ENCODE measurements at regions not wholly inside any gene's neighbourhood (a gene's known extent, or its start where the extent isn't known, plus 50 kb on each side); places are given as distances from the start of the nearest gene placed in this dataset.

- H3K27ac ChIP-seq (ENCODE audit: low read depth, low read length, poor library complexity, severe bottlenecking), result no peak overlapping the region
- no peak overlapping the region for H3K4me3 ChIP-seq (ENCODE audit: low read depth, low read length, poor library complexity, severe bottlenecking)
- H3K4me1 ChIP-seq (ENCODE audit: insufficient read depth, low read length, poor library complexity, severe bottlenecking), result no peaks in the 10 kb centered on the region
- H3K27me3 ChIP-seq (replicated peaks; ENCODE audit: insufficient read depth, low read depth, low read length, poor library complexity), result no peaks in the 10 kb centered on the region
- H3K9me3 ChIP-seq (ENCODE audit: low read depth, low read length, poor library complexity, severe bottlenecking), result no peaks in the 10 kb centered on the region
- BruUV-seq (replicated peaks), result no TSS peak
- DNase-seq (ENCODE audit: low spot score), result no peak
- ChIA-PET CTCF (no interaction called here), POLR2A (ENCODE audit: low non-redundant PET) (interaction anchor here (0.6 kb wide), 1 partner anchor 252 kb away, joined by 5 read pairs; no protein-coding TSS in a partner anchor)
- intact Hi-C loops (cut with micrococcal nuclease; ENCODE audit: unreplicated experiment), result no loop called here
- TF ChIP-seq EZH2 (IDR thresholded peaks at IDR 0.05; ENCODE audit: borderline replicate concordance, low read depth, low read length, poor library complexity, severe bottlenecking), result no peak
- TF ChIP-seq, protein P1, sequence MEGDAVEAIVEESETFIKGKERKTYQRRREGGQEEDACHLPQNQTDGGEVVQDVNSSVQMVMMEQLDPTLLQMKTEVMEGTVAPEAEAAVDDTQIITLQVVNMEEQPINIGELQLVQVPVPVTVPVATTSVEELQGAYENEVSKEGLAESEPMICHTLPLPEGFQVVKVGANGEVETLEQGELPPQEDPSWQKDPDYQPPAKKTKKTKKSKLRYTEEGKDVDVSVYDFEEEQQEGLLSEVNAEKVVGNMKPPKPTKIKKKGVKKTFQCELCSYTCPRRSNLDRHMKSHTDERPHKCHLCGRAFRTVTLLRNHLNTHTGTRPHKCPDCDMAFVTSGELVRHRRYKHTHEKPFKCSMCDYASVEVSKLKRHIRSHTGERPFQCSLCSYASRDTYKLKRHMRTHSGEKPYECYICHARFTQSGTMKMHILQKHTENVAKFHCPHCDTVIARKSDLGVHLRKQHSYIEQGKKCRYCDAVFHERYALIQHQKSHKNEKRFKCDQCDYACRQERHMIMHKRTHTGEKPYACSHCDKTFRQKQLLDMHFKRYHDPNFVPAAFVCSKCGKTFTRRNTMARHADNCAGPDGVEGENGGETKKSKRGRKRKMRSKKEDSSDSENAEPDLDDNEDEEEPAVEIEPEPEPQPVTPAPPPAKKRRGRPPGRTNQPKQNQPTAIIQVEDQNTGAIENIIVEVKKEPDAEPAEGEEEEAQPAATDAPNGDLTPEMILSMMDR (conservative IDR thresholded peaks at IDR 0.05; ENCODE audit: low read depth, low read length), result no peak
- H3K36me3 ChIP-seq (ENCODE audit: insufficient read depth, low read length, poor library complexity, severe bottlenecking), result no peaks in the 10 kb centered on the region
Measured at GRCh38 chr15:95929232-95929846, 401.2 kb upstream of the NR2F2 start.

DNA sequence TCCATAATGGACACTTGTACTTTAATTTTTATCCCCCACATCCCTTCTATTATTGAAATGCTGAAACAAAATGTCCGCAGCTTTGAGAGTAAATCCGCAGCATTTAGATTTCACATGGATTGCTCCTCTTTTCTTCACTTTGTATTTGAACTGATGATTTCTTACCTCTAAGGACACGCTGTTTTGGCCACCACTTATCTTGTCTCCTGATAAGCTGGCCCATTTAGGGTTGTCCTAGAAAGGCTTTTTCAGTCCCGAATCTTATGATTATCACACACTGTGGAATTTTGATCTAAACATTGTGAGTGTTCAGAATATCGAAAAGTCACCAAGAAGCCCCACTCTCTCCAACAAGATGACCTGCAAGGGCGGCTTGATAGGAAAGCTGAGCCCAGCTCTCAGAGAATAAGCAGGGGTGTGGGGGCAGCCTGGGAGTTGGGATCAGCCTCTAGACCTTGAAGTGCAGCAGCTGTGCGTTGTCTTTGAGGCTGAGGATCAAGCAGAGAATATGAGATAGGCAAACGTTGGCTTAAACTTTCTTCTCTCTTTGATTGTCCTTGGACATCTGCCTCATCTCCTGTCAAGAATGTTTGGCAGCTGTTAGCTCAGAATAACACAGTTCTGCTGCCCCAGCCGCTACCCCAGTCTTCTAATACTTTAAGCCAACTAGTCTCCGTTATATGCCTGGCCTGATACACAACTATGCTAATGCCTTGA lies 399.7 kb upstream of the NR2F2 start:
- CTCF ChIA-PET, result no interaction called here
- DNase-seq (ENCODE audit: low spot score), result no peak
- H3K36me3 ChIP-seq (ENCODE audit: insufficient read depth, low read length, poor library complexity, severe bottlenecking), result no peaks in the 10 kb centered on the region
- TF ChIP-seq EZH2 (IDR thresholded peaks at IDR 0.05; ENCODE audit: borderline replicate concordance, low read depth, low read length, poor library complexity, severe bottlenecking), result no peak
- TF ChIP-seq, protein P1 (conservative IDR thresholded peaks at IDR 0.05; ENCODE audit: low read depth, low read length), result no peak
- no peaks in the 10 kb centered on the region for H3K4me1 ChIP-seq (ENCODE audit: insufficient read depth, low read length, poor library complexity, severe bottlenecking)
- no peaks in the 10 kb centered on the region for H3K27me3 ChIP-seq (replicated peaks; ENCODE audit: insufficient read depth, low read depth, low read length, poor library complexity)
- no peaks in the 10 kb centered on the region for H3K9me3 ChIP-seq (ENCODE audit: low read depth, low read length, poor library complexity, severe bottlenecking)
- H3K27ac ChIP-seq (ENCODE audit: low read depth, low read length, poor library complexity, severe bottlenecking), result no peak overlapping the region
- POLR2A ChIA-PET (ENCODE audit: low non-redundant PET), result no interaction called here
- H3K4me3 ChIP-seq (ENCODE audit: low read depth, low read length, poor library complexity, severe bottlenecking), result no peak overlapping the region
- intact Hi-C loops (cut with micrococcal nuclease; ENCODE audit: unreplicated experiment), result no loop called here
- no TSS peak for BruUV-seq (replicated peaks)

GRCh38 chr15:95931619-95932018 lies 398.9 kb upstream of the NR2F2 start:
- no TSS peak for BruUV-seq (replicated peaks)
- ChIA-PET POLR2A (ENCODE audit: low non-redundant PET) (no interaction called here), CTCF (no interaction called here)
- Histone ChIP-seq H3K27me3 (replicated peaks; ENCODE audit: insufficient read depth, low read depth, low read length, poor library complexity) (no peaks in the 10 kb centered on the region), H3K36me3 (ENCODE audit: insufficient read depth, low read length, poor library complexity, severe bottlenecking) (no peaks in the 10 kb centered on the region), H3K4me3 (ENCODE audit: low read depth, low read length, poor library complexity, severe bottlenecking) (no peak overlapping the region), H3K9me3 (ENCODE audit: low read depth, low read length, poor library complexity, severe bottlenecking) (no peaks in the 10 kb centered on the region), H3K27ac (ENCODE audit: low read depth, low read length, poor library complexity, severe bottlenecking) (no peak overlapping the region), H3K4me1 (ENCODE audit: insufficient read depth, low read length, poor library complexity, severe bottlenecking) (no peaks in the 10 kb centered on the region)
- intact Hi-C loops (cut with micrococcal nuclease; ENCODE audit: unreplicated experiment), result no loop called here
- TF ChIP-seq, protein P1 (conservative IDR thresholded peaks at IDR 0.05; ENCODE audit: low read depth, low read length), result no peak
- TF ChIP-seq EZH2 (IDR thresholded peaks at IDR 0.05; ENCODE audit: borderline replicate concordance, low read depth, low read length, poor library complexity, severe bottlenecking), result no peak
- no peak for DNase-seq (ENCODE audit: low spot score)
